ENCODE measurements at regions not wholly inside any gene's neighbourhood (a gene's known extent, or its start where the extent isn't known, plus 50 kb on each side); places are given as distances from the start of the nearest gene placed in this dataset.
"Not testable (repeated sequence)": the region's sequence is repeated elsewhere in the genome, so short reads cannot be mapped to it uniquely, and the experiment has no call there.

DNA sequence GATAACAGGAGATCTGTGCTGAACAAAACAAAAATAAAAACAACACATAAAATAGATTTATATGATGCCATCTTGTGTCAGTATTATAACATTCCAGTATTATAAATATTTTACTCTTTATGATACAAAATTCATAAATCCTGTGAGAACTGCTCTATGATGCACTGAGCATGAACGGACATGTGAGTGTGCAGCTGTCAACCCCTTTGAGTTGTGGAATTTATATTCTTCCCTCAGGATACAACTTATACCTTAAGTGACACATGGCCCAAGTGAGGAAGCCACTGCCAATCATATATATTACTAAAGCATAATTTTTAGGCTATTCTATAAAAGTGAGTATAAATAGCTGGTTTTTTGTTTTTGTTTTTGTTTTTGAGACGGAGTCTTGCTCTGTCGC lies 116.0 kb upstream of the OR13F1 start:
- Histone ChIP-seq H3K9me3 (ENCODE audit: low read depth) (no peaks in the 10 kb centered on the region), H4K20me1 (ENCODE audit: low read depth) (no peaks in the 10 kb centered on the region), H3K79me2 (ENCODE audit: low read depth) (no peaks in the 10 kb centered on the region), H3K4me3 (no peak overlapping the region), H3K4me1 (no peaks in the 10 kb centered on the region), H3K27ac (no peak overlapping the region), H3K9ac (no peak overlapping the region), H2AFZ (replicated peaks) (no peak overlapping the region), H3K36me3 (no peaks in the 10 kb centered on the region), H3F3A (ENCODE audit: low read depth) (no peaks in the 10 kb centered on the region), H3K27me3 (no peaks in the 10 kb centered on the region), H3K4me2 (no peak overlapping the region)
- Mint-ChIP-seq H3K4me3 (no peak overlapping the region), H3K27me3 (ENCODE audit: insufficient read depth, low read depth) (no peaks in the 10 kb centered on the region), H3K4me1 (no peaks in the 10 kb centered on the region), H3K27ac (no peak overlapping the region), H3K9me3 (no peaks in the 10 kb centered on the region), H3K36me3 (no peaks in the 10 kb centered on the region)
- TF ChIP-seq EZH2phosphoT487 (IDR thresholded peaks at IDR 0.05) (no peak), EZH2 (IDR thresholded peaks at IDR 0.05) (no peak)
- TF ChIP-seq, protein P1, sequence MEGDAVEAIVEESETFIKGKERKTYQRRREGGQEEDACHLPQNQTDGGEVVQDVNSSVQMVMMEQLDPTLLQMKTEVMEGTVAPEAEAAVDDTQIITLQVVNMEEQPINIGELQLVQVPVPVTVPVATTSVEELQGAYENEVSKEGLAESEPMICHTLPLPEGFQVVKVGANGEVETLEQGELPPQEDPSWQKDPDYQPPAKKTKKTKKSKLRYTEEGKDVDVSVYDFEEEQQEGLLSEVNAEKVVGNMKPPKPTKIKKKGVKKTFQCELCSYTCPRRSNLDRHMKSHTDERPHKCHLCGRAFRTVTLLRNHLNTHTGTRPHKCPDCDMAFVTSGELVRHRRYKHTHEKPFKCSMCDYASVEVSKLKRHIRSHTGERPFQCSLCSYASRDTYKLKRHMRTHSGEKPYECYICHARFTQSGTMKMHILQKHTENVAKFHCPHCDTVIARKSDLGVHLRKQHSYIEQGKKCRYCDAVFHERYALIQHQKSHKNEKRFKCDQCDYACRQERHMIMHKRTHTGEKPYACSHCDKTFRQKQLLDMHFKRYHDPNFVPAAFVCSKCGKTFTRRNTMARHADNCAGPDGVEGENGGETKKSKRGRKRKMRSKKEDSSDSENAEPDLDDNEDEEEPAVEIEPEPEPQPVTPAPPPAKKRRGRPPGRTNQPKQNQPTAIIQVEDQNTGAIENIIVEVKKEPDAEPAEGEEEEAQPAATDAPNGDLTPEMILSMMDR (IDR thresholded peaks at IDR 0.05), result no peak
- DNase-seq (ENCODE audit: low spot score), result no peak

DNA sequence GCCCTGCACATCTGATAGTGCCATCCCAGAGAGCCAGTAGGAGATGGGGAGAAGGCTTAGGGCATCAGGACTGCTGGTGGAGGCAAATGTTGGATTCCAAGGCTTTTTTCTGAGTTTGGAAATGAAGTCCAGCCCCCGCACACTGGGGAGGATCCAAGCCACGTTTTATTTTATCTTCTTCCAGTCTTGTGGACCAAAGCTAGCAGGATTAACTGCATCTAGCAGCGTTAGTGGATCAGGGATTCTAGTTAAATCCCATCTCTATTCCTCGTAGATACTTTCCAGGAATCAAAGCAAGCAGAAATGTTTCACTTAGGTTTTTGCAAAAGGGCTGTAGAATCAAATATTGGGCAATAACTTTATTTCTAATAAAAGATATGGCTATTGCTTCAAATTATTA lies 114.7 kb upstream of the OR13F1 start:
- H3K9me3 Mint-ChIP-seq, result no peaks in the 10 kb centered on the region
- H3K27ac Mint-ChIP-seq, result no peak overlapping the region
- no peak for TF ChIP-seq EZH2 (IDR thresholded peaks at IDR 0.05)
- TF ChIP-seq, protein P1 (IDR thresholded peaks at IDR 0.05), result no peak
- TF ChIP-seq EZH2phosphoT487 (IDR thresholded peaks at IDR 0.05), result no peak
- Histone ChIP-seq H3K9ac (no peak overlapping the region), H2AFZ (replicated peaks) (peak overlapping the region; percentile 44), H3K79me2 (ENCODE audit: low read depth) (no peaks in the 10 kb centered on the region), H3K9me3 (ENCODE audit: low read depth) (no peaks in the 10 kb centered on the region), H3F3A (ENCODE audit: low read depth) (no peaks in the 10 kb centered on the region), H3K36me3 (no peaks in the 10 kb centered on the region), H3K27ac (no peak overlapping the region), H3K4me2 (no peak overlapping the region), H3K27me3 (no peaks in the 10 kb centered on the region), H3K4me3 (no peak overlapping the region), H4K20me1 (ENCODE audit: low read depth) (no peaks in the 10 kb centered on the region), H3K4me1 (no peaks in the 10 kb centered on the region)
- DNase-seq (ENCODE audit: low spot score), result no peak
- H3K27me3 Mint-ChIP-seq (ENCODE audit: insufficient read depth, low read depth), result no peaks in the 10 kb centered on the region
- no peaks in the 10 kb centered on the region for H3K36me3 Mint-ChIP-seq
- H3K4me1 Mint-ChIP-seq, result no peaks in the 10 kb centered on the region
- H3K4me3 Mint-ChIP-seq, result no peak overlapping the region

DNA sequence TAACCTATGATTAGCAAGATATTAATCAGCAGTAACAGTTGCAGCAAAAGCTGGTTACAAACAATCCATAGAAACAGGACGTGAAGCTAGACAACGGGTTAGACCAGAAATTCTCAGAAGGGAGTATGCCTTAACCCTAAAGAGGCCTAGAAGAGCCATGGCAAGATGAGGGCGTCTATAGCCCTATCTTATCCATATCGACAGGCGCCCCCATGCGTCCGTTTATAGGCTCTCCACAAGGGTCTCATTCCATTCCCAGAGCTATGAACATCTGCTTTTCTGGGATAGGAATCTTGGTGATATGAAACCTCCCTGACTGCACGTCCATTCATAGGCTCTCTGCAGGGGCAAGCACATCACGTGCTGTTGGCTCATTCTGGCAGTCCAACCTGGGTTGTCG lies 109.2 kb upstream of the OR13F1 start:
- H3K4me3 ChIP-seq; H2AFZ ChIP-seq (replicated peaks); H4K20me1 ChIP-seq (ENCODE audit: low read depth); H3K27ac ChIP-seq; H3K27ac Mint-ChIP-seq; H3K4me2 ChIP-seq; H3K27me3 Mint-ChIP-seq (ENCODE audit: insufficient read depth, low read depth); H3K9me3 Mint-ChIP-seq; H3K36me3 ChIP-seq; H3F3A ChIP-seq (ENCODE audit: low read depth); H3K4me1 Mint-ChIP-seq; H3K27me3 ChIP-seq; H3K4me1 ChIP-seq; H3K36me3 Mint-ChIP-seq; H3K79me2 ChIP-seq (ENCODE audit: low read depth); H3K9ac ChIP-seq; H3K9me3 ChIP-seq (ENCODE audit: low read depth); H3K4me3 Mint-ChIP-seq: not testable (repeated sequence)
- TF ChIP-seq, protein P1 (IDR thresholded peaks at IDR 0.05), result peak; percentile 49
- peak; percentile 50 for DNase-seq (ENCODE audit: low spot score)

- Histone ChIP-seq H3K4me1 (no peaks in the 10 kb centered on the region), H4K20me1 (ENCODE audit: low read depth) (no peaks in the 10 kb centered on the region), H3F3A (ENCODE audit: low read depth) (no peaks in the 10 kb centered on the region), H3K79me2 (ENCODE audit: low read depth) (no peaks in the 10 kb centered on the region), H3K27ac (no peak overlapping the region), H3K4me2 (no peak overlapping the region), H3K36me3 (no peaks in the 10 kb centered on the region), H3K9ac (no peak overlapping the region), H2AFZ (replicated peaks) (no peak overlapping the region), H3K9me3 (ENCODE audit: low read depth) (peaks cover 41% of the 10 kb centered on the region), H3K4me3 (no peak overlapping the region), H3K27me3 (no peaks in the 10 kb centered on the region)
- Mint-ChIP-seq H3K27ac (no peak overlapping the region), H3K4me3 (no peak overlapping the region), H3K27me3 (ENCODE audit: insufficient read depth, low read depth) (no peaks in the 10 kb centered on the region), H3K36me3 (no peaks in the 10 kb centered on the region), H3K4me1 (no peaks in the 10 kb centered on the region), H3K9me3 (peaks cover 32% of the 10 kb centered on the region)
- TF ChIP-seq EZH2phosphoT487 (IDR thresholded peaks at IDR 0.05) (no peak), EZH2 (IDR thresholded peaks at IDR 0.05) (no peak)
- TF ChIP-seq, protein P1 (IDR thresholded peaks at IDR 0.05), result no peak
- peak; percentile 39 for DNase-seq (ENCODE audit: low spot score)
These were observed 91.8 kb upstream of the OR13F1 start for GRCh38 chr9:104412238-104412637.
